ENCODE measurements at regions not wholly inside any gene's neighbourhood (a gene's known extent, or its start where the extent isn't known, plus 50 kb on each side); places are given as distances from the start of the nearest gene placed in this dataset.

DNA sequence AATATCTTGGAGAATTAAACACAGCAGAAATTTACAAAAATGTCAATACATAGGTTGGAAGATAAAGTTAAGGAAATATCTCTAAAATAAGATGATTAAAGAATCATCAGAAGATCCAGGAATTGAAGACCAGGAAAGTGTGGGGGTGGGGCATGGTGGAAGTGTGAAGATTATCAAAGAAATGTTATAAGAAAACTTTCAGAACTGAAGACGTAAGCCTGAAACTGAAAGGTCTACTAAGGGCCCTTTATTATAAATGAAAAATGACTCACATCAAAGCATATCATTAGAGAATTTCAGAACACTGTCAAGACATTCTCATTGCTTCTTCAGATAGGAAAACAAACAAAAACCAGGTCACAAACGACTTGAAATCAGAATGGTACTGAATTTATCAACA lies 92.4 kb upstream of the DPT start:
- TF ChIP-seq, protein P1, sequence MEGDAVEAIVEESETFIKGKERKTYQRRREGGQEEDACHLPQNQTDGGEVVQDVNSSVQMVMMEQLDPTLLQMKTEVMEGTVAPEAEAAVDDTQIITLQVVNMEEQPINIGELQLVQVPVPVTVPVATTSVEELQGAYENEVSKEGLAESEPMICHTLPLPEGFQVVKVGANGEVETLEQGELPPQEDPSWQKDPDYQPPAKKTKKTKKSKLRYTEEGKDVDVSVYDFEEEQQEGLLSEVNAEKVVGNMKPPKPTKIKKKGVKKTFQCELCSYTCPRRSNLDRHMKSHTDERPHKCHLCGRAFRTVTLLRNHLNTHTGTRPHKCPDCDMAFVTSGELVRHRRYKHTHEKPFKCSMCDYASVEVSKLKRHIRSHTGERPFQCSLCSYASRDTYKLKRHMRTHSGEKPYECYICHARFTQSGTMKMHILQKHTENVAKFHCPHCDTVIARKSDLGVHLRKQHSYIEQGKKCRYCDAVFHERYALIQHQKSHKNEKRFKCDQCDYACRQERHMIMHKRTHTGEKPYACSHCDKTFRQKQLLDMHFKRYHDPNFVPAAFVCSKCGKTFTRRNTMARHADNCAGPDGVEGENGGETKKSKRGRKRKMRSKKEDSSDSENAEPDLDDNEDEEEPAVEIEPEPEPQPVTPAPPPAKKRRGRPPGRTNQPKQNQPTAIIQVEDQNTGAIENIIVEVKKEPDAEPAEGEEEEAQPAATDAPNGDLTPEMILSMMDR (IDR thresholded peaks at IDR 0.05; ENCODE audit: low read depth, low read length) = no peak

DNA sequence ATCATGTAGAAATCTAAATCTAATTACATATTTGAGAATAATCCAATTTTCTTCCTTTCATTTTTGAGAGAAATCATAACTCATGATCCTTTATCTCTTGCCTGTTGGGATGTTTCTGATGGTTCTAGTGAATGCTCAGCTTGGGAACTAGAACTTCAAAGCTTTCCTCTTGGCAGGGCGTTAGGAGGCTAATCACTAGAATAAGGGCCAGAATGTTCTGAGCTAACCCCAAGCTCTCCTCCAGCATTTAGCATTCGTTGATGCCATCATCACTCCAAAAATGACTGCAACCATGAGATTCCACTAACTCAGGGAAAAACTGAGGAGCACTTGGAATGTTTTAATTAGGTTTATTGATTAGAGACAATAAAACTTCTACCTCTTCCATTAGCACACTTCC lies 93.9 kb upstream of the DPT start:
- H3K27me3 ChIP-seq = no peaks in the 10 kb centered on the region
- no peaks in the 10 kb centered on the region for H3K36me3 ChIP-seq
- DNase-seq (ENCODE audit: low read depth in 1 of 2, low spot score in 1 of 2) = no peak
- H3K27ac ChIP-seq = no peak overlapping the region
- TF ChIP-seq, protein P1 (IDR thresholded peaks at IDR 0.05; ENCODE audit: low read depth, low read length) = no peak
- H3K9me3 ChIP-seq (ENCODE audit: low read depth) = no peaks in the 10 kb centered on the region
- no peaks in the 10 kb centered on the region for H3K4me1 ChIP-seq (ENCODE audit: low read depth)
- H3K4me3 ChIP-seq = no peak overlapping the region

More for the DNA sequence above, 92.4 kb upstream of the DPT start:
- DNase-seq (ENCODE audit: low read depth in 1 of 2, low spot score in 1 of 2) = no peak
- no peaks in the 10 kb centered on the region for H3K4me1 ChIP-seq (ENCODE audit: low read depth)
- H3K36me3 ChIP-seq = no peaks in the 10 kb centered on the region
- no peak overlapping the region for H3K27ac ChIP-seq
- H3K27me3 ChIP-seq = no peaks in the 10 kb centered on the region
- H3K9me3 ChIP-seq (ENCODE audit: low read depth) = no peaks in the 10 kb centered on the region
- H3K4me3 ChIP-seq = no peak overlapping the region

DNA sequence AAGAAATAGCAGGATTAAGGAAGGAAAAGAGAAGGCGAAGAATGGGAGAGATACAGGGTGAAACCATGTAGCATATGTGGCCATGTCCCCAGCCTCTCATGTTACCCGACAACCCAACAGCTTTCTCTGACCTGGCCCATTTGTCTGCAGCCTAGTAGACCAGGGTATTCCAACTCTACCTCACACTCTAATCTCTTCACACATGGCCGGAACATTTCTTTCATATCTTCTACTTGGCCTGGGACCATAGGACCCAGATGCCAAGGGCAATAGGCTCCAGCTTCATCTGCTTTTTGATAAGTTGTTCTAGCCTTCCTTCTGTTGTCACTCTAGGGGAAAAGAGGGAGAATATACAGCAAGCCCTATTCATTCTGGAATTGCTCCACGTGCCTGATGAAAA lies 95.0 kb upstream of the DPT start:
- TF ChIP-seq, protein P1 (IDR thresholded peaks at IDR 0.05; ENCODE audit: low read depth, low read length) = no peak
- no peaks in the 10 kb centered on the region for H3K4me1 ChIP-seq (ENCODE audit: low read depth)
- H3K4me3 ChIP-seq = no peak overlapping the region
- H3K27ac ChIP-seq = no peak overlapping the region
- no peak for DNase-seq (ENCODE audit: low read depth in 1 of 2, low spot score in 1 of 2)
- no peaks in the 10 kb centered on the region for H3K9me3 ChIP-seq (ENCODE audit: low read depth)
- H3K36me3 ChIP-seq = no peaks in the 10 kb centered on the region
- no peaks in the 10 kb centered on the region for H3K27me3 ChIP-seq

DNA sequence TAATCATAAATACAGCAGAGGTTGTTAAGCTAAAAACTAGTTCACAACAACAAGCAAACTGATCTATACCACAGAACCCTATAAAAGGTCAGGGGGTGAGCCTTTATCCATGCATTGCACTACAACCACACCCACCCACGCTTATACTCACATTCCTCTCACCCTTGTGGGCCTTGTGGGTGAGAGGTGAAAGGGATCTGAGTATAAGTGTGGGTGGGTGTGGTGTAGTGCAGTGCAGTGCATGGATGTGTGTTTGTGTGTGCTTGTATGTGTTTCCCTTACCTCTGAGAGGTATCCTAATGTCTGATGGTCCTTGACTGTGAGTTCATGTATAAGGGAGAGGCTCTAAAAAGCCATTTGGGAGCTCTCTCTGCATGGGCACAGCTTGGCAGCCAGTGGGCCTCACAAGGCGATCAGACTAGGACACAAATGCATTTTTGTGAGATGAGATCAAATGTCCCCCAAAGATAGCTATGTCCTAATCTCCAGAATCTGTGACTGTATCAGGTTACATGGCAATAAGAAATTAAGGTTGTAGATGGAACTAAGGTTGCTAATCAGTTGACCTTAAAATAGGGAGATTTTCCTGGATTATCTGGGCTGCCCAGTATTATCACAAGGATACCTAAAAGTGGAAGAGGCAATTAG lies 95.5 kb upstream of the DPT start:
- no peaks in the 10 kb centered on the region for H3K27me3 ChIP-seq
- H3K36me3 ChIP-seq = no peaks in the 10 kb centered on the region
- no peak for DNase-seq (ENCODE audit: low read depth in 1 of 2, low spot score in 1 of 2)
- peaks cover 2% of the 10 kb centered on the region for H3K4me1 ChIP-seq (ENCODE audit: low read depth)
- H3K27ac ChIP-seq = no peak overlapping the region
- no peak overlapping the region for H3K4me3 ChIP-seq
- TF ChIP-seq, protein P1 (IDR thresholded peaks at IDR 0.05; ENCODE audit: low read depth, low read length) = no peak
- H3K9me3 ChIP-seq (ENCODE audit: low read depth) = no peaks in the 10 kb centered on the region

DNA sequence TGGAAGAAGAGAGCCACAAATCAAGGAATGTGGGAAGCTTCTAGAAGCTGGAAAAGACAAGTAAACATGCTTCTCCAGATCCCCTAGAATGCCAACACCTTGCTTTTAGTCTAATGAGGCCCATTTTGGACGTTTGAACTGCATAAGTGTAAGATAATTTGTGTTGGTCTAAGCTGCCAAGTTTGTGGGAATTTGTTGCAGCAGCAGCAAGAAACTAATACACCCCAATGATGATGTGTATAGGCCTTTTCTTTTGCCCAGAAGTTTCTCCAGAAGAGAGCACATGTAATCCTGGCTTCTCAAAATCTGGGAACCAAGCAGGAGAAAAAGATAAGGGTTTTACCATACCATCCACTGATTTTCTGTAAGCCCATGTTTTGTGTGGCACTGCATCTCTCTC lies 96.1 kb upstream of the DPT start:
- Histone ChIP-seq H3K4me3 (no peak overlapping the region), H3K27me3 (no peaks in the 10 kb centered on the region), H3K9me3 (ENCODE audit: low read depth) (no peaks in the 10 kb centered on the region), H3K27ac (no peak overlapping the region), H3K36me3 (no peaks in the 10 kb centered on the region), H3K4me1 (ENCODE audit: low read depth) (peaks cover 7% of the 10 kb centered on the region)
- TF ChIP-seq, protein P1 (IDR thresholded peaks at IDR 0.05; ENCODE audit: low read depth, low read length) = no peak
- no peak for DNase-seq (ENCODE audit: low read depth in 1 of 2, low spot score in 1 of 2)

Measured in cardiac muscle cell (in vitro differentiated cells and primary cell).